GM19240 (cell line): ENCODE measurements at regions not wholly inside any gene's neighbourhood (a gene's known extent, or its start where the extent isn't known, plus 50 kb on each side); places are given as distances from the start of the nearest gene placed in this dataset.
"Not testable (repeated sequence)": the region's sequence is repeated elsewhere in the genome, so short reads cannot be mapped to it uniquely, and the experiment has no call there.

Experiments used
- DNase-seq: peaks from one replicate; pipeline ENCODE4 v3.0.0; 2011; ENCODE audit warnings: low spot score; ENCODE audit not compliant: insufficient read length

DNA sequence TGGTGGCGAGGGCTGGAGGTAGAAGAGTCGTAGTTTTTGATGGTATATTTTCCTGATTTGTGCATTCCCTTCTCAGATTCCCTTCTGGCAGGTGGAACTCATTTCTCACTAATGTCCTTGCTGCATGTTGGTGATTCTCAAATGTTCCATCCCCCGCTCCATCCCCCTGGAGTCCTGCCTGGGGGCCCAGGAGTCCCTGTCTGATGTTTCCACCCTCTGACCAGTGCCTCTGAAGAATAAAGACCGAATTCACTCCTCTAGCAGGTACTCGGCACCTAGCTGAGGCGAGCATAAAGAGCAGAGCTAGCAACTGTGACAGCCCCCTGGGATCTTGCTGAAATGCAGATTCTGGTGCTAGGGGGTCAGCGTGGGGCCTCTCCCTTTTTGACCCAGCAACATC, 301.8 kb downstream of the BCL2L11 start:
- DNase-seq = not testable (repeated sequence)

- not testable (repeated sequence) for DNase-seq
Measured at GRCh38 chr2:111423184-111423583, 302.5 kb downstream of the BCL2L11 start.

- DNase-seq = not testable (repeated sequence)
Measured at GRCh38 chr2:111424176-111424575, 303.5 kb downstream of the BCL2L11 start.

GRCh38 chr2:111424851-111425309, 304.2 kb downstream of the BCL2L11 start:
- not testable (repeated sequence) for DNase-seq

GRCh38 chr2:111425789-111426201, 305.1 kb downstream of the BCL2L11 start:
- DNase-seq = not testable (repeated sequence)

GRCh38 chr2:111427346-111427745, 306.6 kb downstream of the BCL2L11 start:
- not testable (repeated sequence) for DNase-seq

GRCh38 chr2:111428915-111429314, 308.2 kb downstream of the BCL2L11 start:
- DNase-seq = not testable (repeated sequence)

- DNase-seq = not testable (repeated sequence)
Measured at GRCh38 chr2:111429353-111429752, 308.6 kb downstream of the BCL2L11 start.

- not testable (repeated sequence) for DNase-seq
Measured at GRCh38 chr2:111430817-111431661, 310.3 kb downstream of the BCL2L11 start.

GRCh38 chr2:111432423-111432822, 311.7 kb downstream of the BCL2L11 start:
- not testable (repeated sequence) for DNase-seq

- not testable (repeated sequence) for DNase-seq
Measured at GRCh38 chr2:111432916-111433499, 312.3 kb downstream of the BCL2L11 start.

DNA sequence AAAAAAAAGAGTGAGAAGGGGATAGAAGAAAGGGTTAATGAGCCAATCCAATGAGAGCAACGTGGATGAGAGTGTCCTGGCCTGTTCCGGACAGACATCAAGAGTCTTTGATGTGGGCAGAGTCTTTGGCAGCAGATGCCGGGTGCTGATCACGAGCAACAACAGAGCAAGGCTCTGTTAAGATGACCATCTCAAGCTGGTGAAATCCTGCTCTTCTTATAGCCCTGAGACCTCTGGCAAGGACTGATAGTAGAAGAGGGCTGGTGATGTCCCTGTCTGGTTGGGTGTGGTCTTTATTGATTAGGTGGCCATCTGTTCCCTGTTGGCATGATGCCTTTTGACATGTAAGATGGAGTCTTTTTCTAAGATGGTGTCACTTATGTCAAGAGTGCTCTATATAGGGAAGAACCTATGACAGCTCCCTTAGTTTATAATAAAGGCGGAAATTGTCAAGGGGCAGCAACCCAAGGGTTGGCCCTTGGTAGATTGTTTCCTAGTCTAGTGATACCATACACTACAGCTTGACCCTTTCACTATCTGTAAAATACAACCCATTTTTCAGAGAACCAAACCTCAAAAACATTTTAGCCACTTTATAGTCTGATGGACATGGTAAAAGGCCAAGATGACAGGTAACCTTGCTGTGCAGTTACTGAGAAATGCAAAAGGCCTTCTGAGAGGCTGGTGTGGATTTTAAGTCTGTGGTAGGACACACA, 313.3 kb downstream of the BCL2L11 start:
- not testable (repeated sequence) for DNase-seq

DNA sequence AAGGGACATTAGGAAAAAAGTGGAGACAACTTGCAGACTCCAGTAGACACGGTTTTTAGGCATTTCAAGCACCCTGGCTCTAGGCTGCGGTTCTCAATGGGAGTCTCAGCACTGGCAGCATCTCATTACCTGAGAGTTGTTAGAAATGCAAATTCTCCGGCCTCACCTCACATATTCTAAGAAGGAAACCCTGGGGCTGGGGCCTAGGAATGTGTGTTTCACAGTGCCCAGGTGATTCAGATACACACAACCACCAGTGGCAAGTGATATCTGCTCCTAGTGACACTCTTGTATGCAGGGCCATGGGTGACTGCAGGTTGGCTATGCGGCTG, 313.9 kb downstream of the BCL2L11 start:
- not testable (repeated sequence) for DNase-seq

DNA sequence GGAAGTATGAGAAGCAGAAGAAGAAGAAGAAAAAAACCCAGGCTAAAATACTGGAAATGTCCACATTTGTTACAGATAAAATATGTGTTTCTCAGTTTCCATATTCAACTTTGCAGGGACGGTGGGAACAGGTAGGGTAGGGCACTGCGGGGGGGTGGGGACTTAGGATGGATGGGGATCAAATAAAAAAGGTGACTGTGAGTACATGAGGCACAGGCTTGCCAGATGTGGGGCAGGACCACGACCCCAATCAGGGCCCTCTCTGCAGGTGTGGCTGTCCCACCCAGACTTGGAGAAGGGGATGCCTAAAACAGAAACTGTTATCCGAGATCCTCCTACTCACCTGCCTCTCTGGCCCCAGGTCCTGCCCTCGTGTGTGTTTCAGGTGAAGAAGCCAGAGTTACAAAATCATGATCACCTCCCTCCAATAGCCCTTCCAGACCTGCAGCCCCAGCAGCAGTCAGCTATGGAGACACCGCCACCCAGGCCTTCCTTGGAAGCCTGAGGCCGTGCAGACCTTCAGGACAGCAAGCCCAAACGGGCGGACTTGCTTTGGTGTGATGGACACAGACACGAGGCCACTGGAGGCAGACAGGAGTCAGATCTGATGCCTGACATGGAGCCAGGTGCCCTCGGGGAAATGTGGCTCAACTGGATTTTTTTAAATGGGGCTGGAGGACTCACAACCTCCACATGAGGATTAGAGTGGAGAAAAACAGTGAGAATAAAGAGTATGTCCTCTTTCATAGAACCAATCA, 315.0 kb downstream of the BCL2L11 start:
- DNase-seq = not testable (repeated sequence)

GRCh38 chr2:111436411-111436810, 315.7 kb downstream of the BCL2L11 start:
- DNase-seq = not testable (repeated sequence)

DNA sequence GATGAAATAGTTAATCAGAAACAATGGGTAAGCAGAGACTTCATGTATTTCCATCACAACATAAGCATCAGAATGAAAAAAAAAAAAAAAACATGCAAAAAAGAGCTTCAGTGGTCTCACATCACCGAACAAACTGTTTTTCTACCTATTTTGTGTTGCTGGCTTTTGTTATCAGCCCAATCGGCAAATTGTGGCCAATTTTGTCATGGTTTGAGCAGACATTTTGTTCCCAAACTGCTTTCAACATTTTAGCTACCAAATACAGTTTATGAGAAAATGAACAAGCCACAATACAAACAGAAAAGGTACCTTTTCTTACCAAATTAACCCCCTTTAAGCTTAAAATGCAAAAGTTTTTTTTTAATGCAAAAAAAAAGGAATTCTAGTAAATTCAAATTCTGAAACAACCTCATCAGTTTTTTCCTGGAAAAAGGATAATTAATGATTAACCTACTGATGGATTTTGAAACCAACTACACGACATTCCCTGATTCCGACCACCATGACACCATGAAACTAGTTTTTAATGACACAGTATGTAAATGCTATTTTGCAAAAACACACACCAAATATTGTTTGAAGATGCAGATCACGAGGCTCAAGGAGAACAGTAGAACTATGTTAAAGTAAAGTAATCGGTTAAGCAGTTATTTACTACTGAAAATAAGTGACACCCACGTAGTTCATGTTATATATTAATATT, 316.7 kb downstream of the BCL2L11 start:
- not testable (repeated sequence) for DNase-seq

DNA sequence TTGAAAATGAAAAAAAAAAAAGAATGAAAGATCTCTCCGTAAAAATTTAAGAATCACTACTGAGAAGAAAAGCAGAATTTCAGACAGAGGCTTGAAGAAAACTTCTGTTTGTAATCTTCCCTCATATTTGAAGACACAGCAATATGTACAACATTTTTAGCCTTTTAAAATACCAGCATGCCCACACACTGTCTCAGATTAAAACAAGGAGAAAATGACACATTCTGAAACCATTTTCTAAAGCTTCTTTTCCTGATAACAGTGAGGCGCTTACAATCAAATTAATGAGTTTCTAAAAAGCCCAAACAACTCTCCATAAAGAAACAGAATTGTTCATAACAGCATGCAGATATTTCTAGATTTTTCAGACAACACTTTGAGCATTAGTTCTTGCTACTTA, 317.4 kb downstream of the BCL2L11 start:
- not testable (repeated sequence) for DNase-seq

DNA sequence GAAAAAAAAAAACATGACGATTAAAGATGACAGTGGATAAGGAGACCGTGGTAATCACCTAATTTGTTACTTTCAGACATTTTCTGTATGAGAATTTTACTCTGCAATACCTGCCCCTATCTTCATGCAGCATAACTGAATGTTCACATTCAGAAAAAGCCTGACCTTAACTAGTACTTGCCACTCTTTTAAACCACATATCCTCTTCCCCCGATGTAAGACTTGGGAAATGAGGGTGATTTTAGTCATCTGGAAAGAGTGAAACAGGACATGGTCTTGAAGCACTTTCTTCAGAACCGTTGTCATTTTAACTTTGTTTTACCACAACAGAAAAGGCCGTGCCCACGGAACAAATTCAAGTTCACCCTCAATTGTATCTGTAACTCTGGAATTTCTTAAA, 318.5 kb downstream of the BCL2L11 start:
- DNase-seq = not testable (repeated sequence)

GRCh38 chr2:111441614-111442013, 320.9 kb downstream of the BCL2L11 start:
- DNase-seq = not testable (repeated sequence)

GRCh38 chr2:111442767-111443454, 322.2 kb downstream of the BCL2L11 start:
- not testable (repeated sequence) for DNase-seq
